Dendritic cell treated with granulocyte-macrophage colony-stimulating factor and Interleukin-4, amounts not matched to agents 40 ng/mL and 50 ng/mL, for 4 days (primary cell): ENCODE measurements at regions not wholly inside any gene's neighbourhood (a gene's known extent, or its start where the extent isn't known, plus 50 kb on each side); places are given as distances from the start of the nearest gene placed in this dataset.

Source experiments
- H3K27ac Mint-ChIP-seq: one replicate; pipeline ENCODE4 v1.8.0; 2022; ENCODE audit warnings: mild to moderate bottlenecking, mixed read lengths
- H3K27me3 Mint-ChIP-seq: one replicate; pipeline ENCODE4 v1.8.0; 2022; ENCODE audit warnings: mild to moderate bottlenecking, mixed read lengths
- H3K36me3 Mint-ChIP-seq: one replicate; pipeline ENCODE4 v1.8.0; 2022; ENCODE audit warnings: low read depth, mixed read lengths
- H3K4me1 Mint-ChIP-seq: one replicate; pipeline ENCODE4 v1.8.0; 2022; ENCODE audit warnings: low read depth, mixed read lengths
- H3K4me3 Mint-ChIP-seq: one replicate; pipeline ENCODE4 v1.8.0; 2022; ENCODE audit warnings: mild to moderate bottlenecking, moderate library complexity, mixed read lengths
- H3K9me3 Mint-ChIP-seq: one replicate; pipeline ENCODE4 v1.8.0; 2022; ENCODE audit warnings: mixed read lengths
- intact Hi-C: fragments of 100-400 bp; cut with micrococcal nuclease; formaldehyde crosslinking; loops from one replicate; pipeline ENCODE4 v1.15.0; 2022

DNA sequence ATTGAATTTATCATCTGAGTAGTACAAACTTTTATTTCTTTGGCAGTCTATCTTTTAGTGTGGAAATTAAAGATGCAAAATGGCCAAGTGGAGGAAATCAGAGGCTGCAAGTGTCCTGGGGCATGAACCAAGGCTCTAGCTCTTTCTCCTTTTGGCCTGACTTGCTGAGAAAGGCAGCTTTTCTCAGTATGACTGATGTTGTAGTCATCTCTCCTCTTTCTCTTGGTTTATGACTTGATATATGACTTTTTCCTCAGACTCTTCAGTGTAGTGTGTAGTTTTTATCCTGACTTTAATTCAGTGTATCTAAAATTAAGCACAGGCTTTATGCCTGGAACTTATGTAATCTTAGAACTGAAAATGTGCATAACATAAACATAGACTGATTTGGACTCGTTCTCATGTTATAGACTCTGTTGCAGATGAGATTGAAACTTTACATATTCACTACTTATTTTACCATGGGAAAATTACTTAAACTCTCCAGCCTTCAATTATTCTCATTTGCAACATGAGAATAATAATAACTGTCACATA is 65.7 kb downstream of the SLITRK5 start:
- intact Hi-C loops = no loop called here
- Mint-ChIP-seq H3K4me3 (no peak overlapping the region), H3K36me3 (no peaks in the 10 kb centered on the region), H3K27ac (no peak overlapping the region), H3K4me1 (no peaks in the 10 kb centered on the region), H3K9me3 (no peaks in the 10 kb centered on the region), H3K27me3 (no peaks in the 10 kb centered on the region)

DNA sequence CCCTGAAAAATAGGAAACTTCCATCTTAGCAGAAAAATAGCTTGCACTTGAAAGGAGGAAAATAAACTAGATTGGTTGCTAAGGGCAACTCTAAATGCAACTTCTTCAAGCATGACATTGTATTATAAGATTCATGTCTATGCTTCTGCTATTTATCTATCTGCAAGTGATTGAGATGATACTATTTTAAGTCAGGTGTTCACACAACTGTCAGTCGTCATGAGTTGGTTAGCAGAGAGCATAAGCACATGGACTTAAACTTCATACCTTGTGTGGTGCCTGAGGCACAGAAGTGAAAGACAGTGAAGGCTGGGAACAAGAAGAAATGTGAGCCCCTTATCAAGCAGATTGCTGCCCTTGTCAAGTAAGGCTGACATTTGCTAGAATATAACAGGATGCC is 82.9 kb downstream of the SLITRK5 start:
- no peaks in the 10 kb centered on the region for H3K27me3 Mint-ChIP-seq
- intact Hi-C loops = no loop called here
- no peak overlapping the region for H3K4me3 Mint-ChIP-seq
- H3K4me1 Mint-ChIP-seq = no peaks in the 10 kb centered on the region
- H3K27ac Mint-ChIP-seq = no peak overlapping the region
- H3K9me3 Mint-ChIP-seq = no peaks in the 10 kb centered on the region
- no peaks in the 10 kb centered on the region for H3K36me3 Mint-ChIP-seq

DNA sequence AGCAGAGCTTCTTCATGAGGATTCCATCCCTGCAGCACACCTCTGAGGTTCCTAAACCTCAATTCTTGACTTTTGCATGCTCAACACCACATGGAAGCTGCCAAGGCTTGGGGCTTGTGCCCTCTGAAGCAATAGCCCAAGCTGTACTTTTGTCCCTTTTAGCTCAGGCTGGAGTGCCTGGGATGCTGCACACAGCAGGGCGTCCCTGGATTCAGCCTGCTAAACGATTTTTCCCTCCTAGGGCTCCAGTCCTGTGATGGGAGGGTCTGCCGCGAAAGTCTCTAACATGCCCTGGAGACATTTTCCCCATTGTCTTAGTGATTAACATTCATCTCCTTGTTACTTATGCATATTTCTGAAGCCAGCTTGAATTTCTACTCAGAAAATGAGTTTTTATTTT is 98.3 kb downstream of the SLITRK5 start:
- no peaks in the 10 kb centered on the region for H3K27me3 Mint-ChIP-seq
- no peak overlapping the region for H3K4me3 Mint-ChIP-seq
- H3K9me3 Mint-ChIP-seq = peaks cover 17% of the 10 kb centered on the region
- H3K4me1 Mint-ChIP-seq = no peaks in the 10 kb centered on the region
- no peak overlapping the region for H3K27ac Mint-ChIP-seq
- no peaks in the 10 kb centered on the region for H3K36me3 Mint-ChIP-seq
- intact Hi-C loops = no loop called here

DNA sequence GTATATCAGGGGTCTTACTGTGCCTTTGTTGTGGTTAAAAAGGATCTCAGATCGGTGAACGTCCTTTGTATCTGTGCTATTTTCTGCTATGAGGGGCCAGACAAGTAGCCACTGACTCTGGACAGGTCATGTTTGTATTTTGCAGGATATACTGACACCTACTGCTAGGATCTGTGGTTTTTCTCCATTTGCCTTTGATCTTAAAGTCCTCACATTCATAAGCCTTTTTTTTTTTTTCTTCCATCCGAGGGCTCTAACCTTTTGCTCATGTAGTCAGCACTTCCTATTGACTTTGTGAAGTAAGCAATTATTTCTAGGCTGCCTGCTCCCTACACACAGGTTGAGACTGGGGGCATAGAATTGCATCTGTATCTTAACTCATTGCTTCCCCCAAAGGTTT is 106.2 kb downstream of the SLITRK5 start:
- Mint-ChIP-seq H3K36me3 (no peaks in the 10 kb centered on the region), H3K27me3 (no peaks in the 10 kb centered on the region), H3K4me3 (no peak overlapping the region), H3K4me1 (no peaks in the 10 kb centered on the region), H3K27ac (no peak overlapping the region), H3K9me3 (no peaks in the 10 kb centered on the region)
- intact Hi-C loops = no loop called here

DNA sequence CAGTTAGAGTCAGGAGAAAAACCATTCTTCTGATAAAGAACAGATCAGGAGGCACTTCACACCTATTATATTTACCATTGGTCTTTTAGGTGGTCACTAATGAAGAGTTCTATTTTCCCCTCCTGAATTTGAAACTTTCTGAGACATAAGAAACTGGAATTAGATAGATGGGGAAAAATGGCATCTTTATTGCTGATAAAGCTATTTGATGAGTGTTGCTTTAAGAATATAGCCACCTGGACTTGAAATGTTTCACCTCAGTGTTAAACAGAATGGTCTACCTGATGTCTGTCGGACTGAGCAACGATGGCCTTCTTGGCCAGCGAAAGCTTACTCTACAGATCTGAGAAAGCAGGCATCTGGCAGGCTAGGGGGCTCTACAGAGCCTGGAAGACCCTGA is 107.0 kb downstream of the SLITRK5 start:
- Mint-ChIP-seq H3K27ac (no peak overlapping the region), H3K27me3 (no peaks in the 10 kb centered on the region), H3K9me3 (no peaks in the 10 kb centered on the region), H3K36me3 (no peaks in the 10 kb centered on the region), H3K4me1 (no peaks in the 10 kb centered on the region), H3K4me3 (no peak overlapping the region)
- intact Hi-C loops = no loop called here

DNA sequence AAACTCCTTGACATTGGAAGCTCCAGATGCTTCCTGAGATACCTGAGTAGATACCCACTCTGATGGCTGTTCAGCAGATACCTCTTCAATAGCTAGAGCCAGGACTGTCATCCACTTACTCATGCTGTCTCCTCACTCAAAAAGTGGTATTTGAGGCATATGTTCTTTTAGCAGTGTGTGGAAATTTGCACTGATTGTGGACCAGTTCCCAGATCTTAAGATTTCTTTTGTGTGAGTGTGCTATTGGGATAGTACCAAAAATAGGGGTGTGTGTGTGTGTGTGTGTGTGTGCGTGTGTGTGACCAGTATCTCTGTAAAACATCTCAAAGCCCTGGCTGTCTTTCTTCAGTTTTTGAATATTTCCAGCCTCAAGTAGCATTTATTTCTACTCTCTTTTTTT is 108.3 kb downstream of the SLITRK5 start:
- no peaks in the 10 kb centered on the region for H3K36me3 Mint-ChIP-seq
- H3K4me3 Mint-ChIP-seq = no peak overlapping the region
- H3K4me1 Mint-ChIP-seq = no peaks in the 10 kb centered on the region
- H3K27ac Mint-ChIP-seq = no peak overlapping the region
- H3K27me3 Mint-ChIP-seq = no peaks in the 10 kb centered on the region
- intact Hi-C loops = no loop called here
- H3K9me3 Mint-ChIP-seq = no peaks in the 10 kb centered on the region

DNA sequence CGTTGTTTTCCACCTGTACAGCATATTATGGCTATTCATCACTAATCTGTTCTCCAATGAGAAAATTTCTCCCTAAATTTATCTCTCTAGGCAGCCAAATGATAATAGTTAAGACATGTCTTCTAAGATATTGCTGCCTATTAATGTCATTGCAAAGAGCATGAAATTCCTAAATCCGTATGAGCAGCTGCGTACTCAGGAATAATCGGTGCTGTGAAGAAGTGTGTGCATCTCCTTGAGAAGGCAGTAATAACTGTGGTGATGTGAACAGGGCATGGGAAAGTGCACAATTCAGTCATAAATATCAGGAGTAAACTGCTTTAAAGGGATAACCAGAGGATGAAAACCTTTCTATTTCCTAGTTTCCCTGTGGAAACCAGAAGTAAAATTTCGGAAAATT is 112.2 kb downstream of the SLITRK5 start:
- Mint-ChIP-seq H3K27ac (no peak overlapping the region), H3K4me3 (no peak overlapping the region), H3K36me3 (no peaks in the 10 kb centered on the region), H3K27me3 (no peaks in the 10 kb centered on the region), H3K4me1 (no peaks in the 10 kb centered on the region), H3K9me3 (no peaks in the 10 kb centered on the region)
- intact Hi-C loops = no loop called here

DNA sequence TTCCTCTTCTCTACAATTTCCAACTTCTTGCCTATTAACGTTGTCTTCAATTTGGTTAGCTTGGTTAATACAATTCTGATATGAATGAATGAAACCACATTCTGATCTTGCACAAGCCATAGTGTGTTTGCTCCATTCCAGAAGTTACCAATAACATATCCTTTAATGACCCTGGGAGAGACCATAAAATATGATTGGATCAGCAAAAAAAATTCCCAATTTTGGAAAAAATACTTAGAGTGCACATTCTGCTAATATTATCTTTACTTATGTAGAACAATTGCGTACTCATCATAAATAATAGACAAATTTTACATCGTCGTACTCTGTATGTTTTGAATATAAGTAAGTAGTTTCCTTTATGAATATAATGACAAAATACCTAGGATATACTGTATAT is 117.2 kb downstream of the SLITRK5 start:
- Mint-ChIP-seq H3K9me3 (peaks cover 15% of the 10 kb centered on the region), H3K4me1 (no peaks in the 10 kb centered on the region), H3K27me3 (no peaks in the 10 kb centered on the region), H3K36me3 (no peaks in the 10 kb centered on the region), H3K4me3 (no peak overlapping the region), H3K27ac (no peak overlapping the region)
- intact Hi-C loops = no loop called here

DNA sequence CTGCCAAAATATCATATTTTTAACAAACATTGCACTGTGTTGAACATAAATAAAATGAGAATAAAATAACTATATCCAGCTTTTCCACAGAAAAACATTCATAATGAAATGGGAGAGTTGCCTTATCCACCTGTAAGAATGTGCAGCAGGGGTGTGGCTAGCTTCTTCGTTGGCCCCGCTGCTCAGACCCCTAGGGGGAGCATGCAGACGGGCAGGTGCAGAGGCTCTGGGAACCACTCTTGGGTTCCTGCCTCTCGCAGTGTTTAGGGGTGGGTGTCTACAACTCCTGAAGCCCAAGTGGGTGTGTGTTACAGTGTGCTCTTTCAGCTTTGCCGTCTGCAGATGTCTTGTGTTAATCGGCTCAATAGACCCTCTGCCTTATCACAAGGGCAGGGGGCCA is 121.7 kb downstream of the SLITRK5 start:
- intact Hi-C loops = no loop called here
- Mint-ChIP-seq H3K27me3 (no peaks in the 10 kb centered on the region), H3K4me3 (no peak overlapping the region), H3K36me3 (no peaks in the 10 kb centered on the region), H3K27ac (no peak overlapping the region), H3K9me3 (peaks cover 19% of the 10 kb centered on the region), H3K4me1 (no peaks in the 10 kb centered on the region)

DNA sequence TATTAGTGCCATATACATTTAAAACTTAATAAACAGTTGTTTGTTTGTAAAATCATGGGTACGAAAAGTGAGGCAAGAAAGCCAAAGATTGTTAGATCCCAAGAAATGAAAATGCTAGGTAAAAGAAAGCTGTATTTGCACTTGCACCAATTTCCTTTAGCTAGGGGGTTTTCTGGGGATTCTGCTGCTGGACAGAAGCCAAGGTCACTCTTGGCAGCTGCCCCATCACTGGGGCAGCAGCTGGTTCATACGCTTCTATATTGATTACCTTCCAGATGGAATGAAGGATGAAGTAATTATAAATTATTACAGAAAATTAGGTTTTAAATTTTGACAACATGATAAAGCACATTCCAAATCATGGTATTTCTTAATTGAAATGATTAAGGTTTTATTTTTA is 127.4 kb downstream of the SLITRK5 start:
- Mint-ChIP-seq H3K27ac (no peak overlapping the region), H3K27me3 (no peaks in the 10 kb centered on the region), H3K36me3 (no peaks in the 10 kb centered on the region), H3K4me1 (no peaks in the 10 kb centered on the region), H3K9me3 (peaks cover 2% of the 10 kb centered on the region), H3K4me3 (no peak overlapping the region)
- intact Hi-C loops = no loop called here

DNA sequence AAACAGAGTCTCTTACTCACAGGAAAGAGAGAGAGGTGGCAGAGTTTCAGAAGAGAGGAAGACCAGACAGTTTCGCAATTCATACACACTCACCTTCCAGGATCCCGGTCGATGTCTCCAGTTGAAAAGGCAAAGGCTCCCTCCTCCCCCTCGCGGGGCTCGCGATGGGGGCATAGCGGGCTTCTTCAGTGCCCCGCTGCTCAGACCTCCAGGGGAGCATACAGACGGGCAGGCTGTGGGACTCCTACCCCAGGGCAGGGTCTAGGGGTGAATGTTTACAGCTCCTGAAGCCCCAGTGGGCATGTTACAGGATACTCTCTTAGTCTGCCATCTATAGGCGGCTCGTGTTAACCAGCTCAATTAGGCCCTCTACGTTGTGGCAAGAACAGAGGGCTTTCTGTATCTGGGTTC is 139.2 kb downstream of the SLITRK5 start:
- no peak overlapping the region for H3K4me3 Mint-ChIP-seq
- H3K36me3 Mint-ChIP-seq = no peaks in the 10 kb centered on the region
- peaks cover 33% of the 10 kb centered on the region for H3K9me3 Mint-ChIP-seq
- H3K27me3 Mint-ChIP-seq = no peaks in the 10 kb centered on the region
- intact Hi-C loops = no loop called here
- no peaks in the 10 kb centered on the region for H3K4me1 Mint-ChIP-seq
- H3K27ac Mint-ChIP-seq = no peak overlapping the region

DNA sequence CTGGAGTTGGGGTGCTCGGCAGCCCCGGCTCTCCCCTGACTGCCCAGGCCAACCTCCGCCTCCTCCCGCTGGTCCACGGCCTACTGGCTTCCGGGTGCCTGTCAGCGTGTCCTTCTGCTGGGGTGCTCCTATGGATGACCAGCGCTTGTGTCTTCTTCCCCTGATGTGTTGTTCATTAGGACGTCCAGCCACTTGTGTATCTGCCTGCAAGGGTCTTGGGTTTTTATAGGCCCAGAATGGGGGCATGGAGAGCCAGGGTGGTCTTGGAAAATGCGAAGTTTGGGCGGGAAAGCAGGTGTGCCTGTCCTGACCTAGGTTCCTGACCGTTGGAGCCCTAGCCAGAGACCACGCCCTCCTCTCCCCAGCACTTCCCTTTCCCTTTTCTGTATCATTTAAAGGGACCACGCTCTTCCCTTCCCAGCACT is 139.8 kb downstream of the SLITRK5 start:
- H3K4me3 Mint-ChIP-seq = no peak overlapping the region
- H3K9me3 Mint-ChIP-seq = peaks cover 33% of the 10 kb centered on the region
- no peaks in the 10 kb centered on the region for H3K4me1 Mint-ChIP-seq
- no peaks in the 10 kb centered on the region for H3K36me3 Mint-ChIP-seq
- no peak overlapping the region for H3K27ac Mint-ChIP-seq
- intact Hi-C loops = no loop called here
- H3K27me3 Mint-ChIP-seq = no peaks in the 10 kb centered on the region

DNA sequence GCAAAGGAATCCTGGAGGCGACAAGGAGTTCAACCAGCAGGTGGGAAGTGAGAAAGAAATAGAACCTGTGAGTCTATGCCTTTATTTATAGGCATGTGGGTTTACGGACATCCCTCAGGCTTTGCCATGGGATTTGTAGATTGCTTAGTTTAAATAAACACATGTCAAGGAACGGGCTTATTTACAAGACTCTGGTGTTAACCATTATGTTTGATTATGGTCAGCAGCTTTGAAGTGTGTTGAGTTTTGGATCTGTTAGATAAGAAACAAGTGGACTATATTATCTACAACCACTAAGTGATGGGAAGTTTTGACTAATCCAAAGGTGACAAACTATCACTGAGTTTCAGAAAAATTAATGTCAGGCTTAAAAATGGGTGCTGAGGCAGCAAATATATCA is 143.2 kb downstream of the SLITRK5 start:
- H3K9me3 Mint-ChIP-seq = peaks cover 33% of the 10 kb centered on the region
- H3K36me3 Mint-ChIP-seq = no peaks in the 10 kb centered on the region
- no peak overlapping the region for H3K4me3 Mint-ChIP-seq
- H3K27ac Mint-ChIP-seq = no peak overlapping the region
- intact Hi-C loops = no loop called here
- no peaks in the 10 kb centered on the region for H3K27me3 Mint-ChIP-seq
- H3K4me1 Mint-ChIP-seq = no peaks in the 10 kb centered on the region

DNA sequence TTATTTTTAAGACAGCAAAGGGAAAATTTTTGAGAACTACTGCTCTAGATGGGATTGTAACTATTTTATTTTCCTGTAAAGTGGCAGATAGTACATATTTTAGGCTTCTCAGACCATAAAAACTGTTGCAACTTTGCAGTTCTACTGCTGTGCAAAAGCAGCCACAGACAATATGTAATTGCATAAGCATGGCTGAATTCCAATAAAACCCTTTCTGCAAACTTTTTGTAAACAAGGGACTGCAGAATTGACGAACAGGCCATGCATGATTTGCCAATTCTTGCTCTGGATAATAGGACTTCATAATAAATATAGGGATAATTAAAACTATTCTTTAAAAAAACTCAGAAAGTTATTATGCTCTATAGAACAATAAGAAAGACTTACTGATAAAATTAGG is 149.1 kb downstream of the SLITRK5 start:
- Mint-ChIP-seq H3K27me3 (no peaks in the 10 kb centered on the region), H3K4me3 (no peak overlapping the region), H3K36me3 (no peaks in the 10 kb centered on the region), H3K27ac (no peak overlapping the region), H3K9me3 (no peaks in the 10 kb centered on the region), H3K4me1 (no peaks in the 10 kb centered on the region)
- intact Hi-C loops = no loop called here

DNA sequence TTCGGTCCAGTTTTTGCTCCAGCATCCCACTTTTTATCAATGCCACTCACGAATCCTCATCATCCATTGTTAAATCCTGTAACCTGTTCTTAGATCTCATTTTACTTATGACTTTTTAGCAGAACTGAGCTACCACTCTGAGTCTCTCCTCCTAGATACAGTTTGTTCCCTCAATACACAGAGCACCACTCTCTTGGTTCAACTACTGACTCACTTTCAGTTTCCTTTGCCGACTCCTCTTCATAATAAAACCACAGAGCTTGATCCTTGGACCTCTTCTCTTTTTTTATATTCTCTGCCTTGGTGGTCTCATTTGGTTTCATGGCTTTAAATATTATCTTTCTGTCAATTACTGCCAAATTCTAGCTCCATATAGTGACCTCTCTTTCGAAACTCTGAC is 150.3 kb downstream of the SLITRK5 start:
- no peak overlapping the region for H3K4me3 Mint-ChIP-seq
- H3K36me3 Mint-ChIP-seq = no peaks in the 10 kb centered on the region
- intact Hi-C loops = no loop called here
- H3K4me1 Mint-ChIP-seq = no peaks in the 10 kb centered on the region
- no peaks in the 10 kb centered on the region for H3K9me3 Mint-ChIP-seq
- no peaks in the 10 kb centered on the region for H3K27me3 Mint-ChIP-seq
- H3K27ac Mint-ChIP-seq = no peak overlapping the region
